ENCODE measurements at regions not wholly inside any gene's neighbourhood (a gene's known extent, or its start where the extent isn't known, plus 50 kb on each side); places are given as distances from the start of the nearest gene placed in this dataset.

DNA sequence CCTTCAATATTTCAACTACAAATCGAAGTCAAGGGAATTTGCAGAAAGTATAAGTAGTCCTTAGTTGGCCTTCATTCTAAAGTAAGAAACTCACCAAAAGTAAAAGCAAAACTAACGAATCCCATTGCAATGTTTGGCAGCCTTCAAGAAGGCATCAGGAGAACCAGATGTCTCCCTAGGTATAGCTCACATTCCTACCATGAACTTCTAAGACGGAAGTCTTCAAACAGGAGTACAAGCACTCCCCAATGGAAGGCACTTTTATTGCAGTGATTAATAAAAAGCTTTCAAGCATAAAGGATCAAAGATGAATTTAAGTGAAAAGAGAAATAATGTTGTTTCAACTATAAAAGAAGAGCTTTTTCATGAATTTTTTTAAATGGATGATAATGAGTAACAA is 236.0 kb upstream of the NR5A2 start:
- TF ChIP-seq, protein P1, sequence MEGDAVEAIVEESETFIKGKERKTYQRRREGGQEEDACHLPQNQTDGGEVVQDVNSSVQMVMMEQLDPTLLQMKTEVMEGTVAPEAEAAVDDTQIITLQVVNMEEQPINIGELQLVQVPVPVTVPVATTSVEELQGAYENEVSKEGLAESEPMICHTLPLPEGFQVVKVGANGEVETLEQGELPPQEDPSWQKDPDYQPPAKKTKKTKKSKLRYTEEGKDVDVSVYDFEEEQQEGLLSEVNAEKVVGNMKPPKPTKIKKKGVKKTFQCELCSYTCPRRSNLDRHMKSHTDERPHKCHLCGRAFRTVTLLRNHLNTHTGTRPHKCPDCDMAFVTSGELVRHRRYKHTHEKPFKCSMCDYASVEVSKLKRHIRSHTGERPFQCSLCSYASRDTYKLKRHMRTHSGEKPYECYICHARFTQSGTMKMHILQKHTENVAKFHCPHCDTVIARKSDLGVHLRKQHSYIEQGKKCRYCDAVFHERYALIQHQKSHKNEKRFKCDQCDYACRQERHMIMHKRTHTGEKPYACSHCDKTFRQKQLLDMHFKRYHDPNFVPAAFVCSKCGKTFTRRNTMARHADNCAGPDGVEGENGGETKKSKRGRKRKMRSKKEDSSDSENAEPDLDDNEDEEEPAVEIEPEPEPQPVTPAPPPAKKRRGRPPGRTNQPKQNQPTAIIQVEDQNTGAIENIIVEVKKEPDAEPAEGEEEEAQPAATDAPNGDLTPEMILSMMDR (conservative IDR thresholded peaks at IDR 0.05; ENCODE audit: low read depth, low read length): no peak
- H3K36me3 ChIP-seq (ENCODE audit: insufficient read depth): no peaks in the 10 kb centered on the region
- H4K20me1 ChIP-seq (ENCODE audit: insufficient read depth): no peaks in the 10 kb centered on the region
- no peak overlapping the region for H3K9ac ChIP-seq
- H3K27me3 ChIP-seq (ENCODE audit: insufficient read depth, low read depth): no peaks in the 10 kb centered on the region
- no peak overlapping the region for H3K4me3 ChIP-seq (IDR thresholded peaks at IDR 0.05; ENCODE audit: insufficient read depth, low read depth, low read length)
- H3K79me2 ChIP-seq (ENCODE audit: insufficient read depth, low read depth): no peaks in the 10 kb centered on the region
- H2AFZ ChIP-seq (ENCODE audit: low read depth): no peak overlapping the region
- H3K27ac ChIP-seq: no peak overlapping the region
- H3K4me2 ChIP-seq: no peak overlapping the region
- H3K4me1 ChIP-seq (ENCODE audit: low read depth, poor library complexity, severe bottlenecking): no peaks in the 10 kb centered on the region

DNA sequence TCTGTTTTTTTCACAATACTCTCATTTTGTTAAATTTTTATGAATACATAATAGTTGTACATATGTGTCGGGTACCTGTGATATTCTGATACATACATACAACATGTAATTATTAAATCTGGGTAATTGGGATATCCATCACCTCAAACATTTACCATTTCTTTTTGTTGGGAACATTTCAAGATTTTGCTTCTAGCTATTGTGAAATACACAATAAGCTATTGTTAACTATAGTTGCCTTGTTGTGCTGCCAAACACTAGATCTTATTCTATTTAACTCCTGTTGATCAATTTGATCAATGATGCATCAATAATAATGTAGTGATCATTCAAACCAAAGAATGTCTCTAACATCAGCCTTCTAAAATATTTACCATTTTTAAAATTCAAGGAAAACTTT is 234.6 kb upstream of the NR5A2 start:
- Histone ChIP-seq H3K27ac (no peak overlapping the region), H3K4me2 (no peak overlapping the region), H3K27me3 (ENCODE audit: insufficient read depth, low read depth) (no peaks in the 10 kb centered on the region), H3K79me2 (ENCODE audit: insufficient read depth, low read depth) (no peaks in the 10 kb centered on the region), H3K4me1 (ENCODE audit: low read depth, poor library complexity, severe bottlenecking) (no peaks in the 10 kb centered on the region), H3K4me3 (IDR thresholded peaks at IDR 0.05; ENCODE audit: insufficient read depth, low read depth, low read length) (no peak overlapping the region), H3K9ac (no peak overlapping the region), H4K20me1 (ENCODE audit: insufficient read depth) (no peaks in the 10 kb centered on the region), H3K36me3 (ENCODE audit: insufficient read depth) (no peaks in the 10 kb centered on the region), H2AFZ (ENCODE audit: low read depth) (no peak overlapping the region)
- TF ChIP-seq, protein P1 (conservative IDR thresholded peaks at IDR 0.05; ENCODE audit: low read depth, low read length): no peak

DNA sequence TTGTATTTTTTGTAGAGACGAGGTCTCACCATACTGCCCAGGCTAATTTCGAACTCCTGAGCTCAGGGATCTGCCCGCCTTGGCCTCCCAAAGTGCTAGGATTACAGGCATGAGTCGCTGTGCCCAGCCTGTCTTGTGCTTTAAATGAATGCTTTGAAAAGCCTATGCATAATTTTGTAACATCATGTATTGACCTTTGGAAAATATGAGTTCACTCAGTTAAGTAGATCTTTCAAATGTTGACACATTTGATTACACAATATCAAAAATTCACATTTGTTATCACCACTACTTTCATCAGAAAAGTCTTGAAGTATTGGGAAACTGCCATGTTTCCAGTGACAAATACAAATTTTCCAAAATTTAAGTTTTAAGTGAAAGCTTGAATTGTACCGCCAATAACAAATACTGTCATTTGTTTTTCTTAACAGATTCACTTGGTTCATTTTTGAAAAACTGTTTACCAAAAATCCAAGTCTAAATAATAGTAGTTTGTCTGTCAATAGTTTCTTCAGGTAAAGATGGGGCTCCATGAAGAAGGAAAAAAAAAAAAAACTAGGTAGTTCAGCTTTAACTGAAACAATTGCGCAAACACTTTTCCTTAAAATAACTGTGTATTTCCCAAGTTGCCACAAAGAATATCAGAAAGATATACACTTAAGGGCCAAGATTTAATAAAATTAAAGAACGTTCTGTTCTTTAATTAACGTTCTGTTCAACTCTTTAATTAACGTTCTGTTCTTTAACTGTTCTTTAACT is 233.2 kb upstream of the NR5A2 start:
- H4K20me1 ChIP-seq (ENCODE audit: insufficient read depth): no peaks in the 10 kb centered on the region
- no peak overlapping the region for H3K27ac ChIP-seq
- no peak overlapping the region for H3K4me3 ChIP-seq (IDR thresholded peaks at IDR 0.05; ENCODE audit: insufficient read depth, low read depth, low read length)
- H3K79me2 ChIP-seq (ENCODE audit: insufficient read depth, low read depth): no peaks in the 10 kb centered on the region
- no peaks in the 10 kb centered on the region for H3K36me3 ChIP-seq (ENCODE audit: insufficient read depth)
- no peaks in the 10 kb centered on the region for H3K4me1 ChIP-seq (ENCODE audit: low read depth, poor library complexity, severe bottlenecking)
- H3K27me3 ChIP-seq (ENCODE audit: insufficient read depth, low read depth): no peaks in the 10 kb centered on the region
- no peak overlapping the region for H2AFZ ChIP-seq (ENCODE audit: low read depth)
- TF ChIP-seq, protein P1 (conservative IDR thresholded peaks at IDR 0.05; ENCODE audit: low read depth, low read length): no peak
- no peak overlapping the region for H3K9ac ChIP-seq
- no peak overlapping the region for H3K4me2 ChIP-seq

DNA sequence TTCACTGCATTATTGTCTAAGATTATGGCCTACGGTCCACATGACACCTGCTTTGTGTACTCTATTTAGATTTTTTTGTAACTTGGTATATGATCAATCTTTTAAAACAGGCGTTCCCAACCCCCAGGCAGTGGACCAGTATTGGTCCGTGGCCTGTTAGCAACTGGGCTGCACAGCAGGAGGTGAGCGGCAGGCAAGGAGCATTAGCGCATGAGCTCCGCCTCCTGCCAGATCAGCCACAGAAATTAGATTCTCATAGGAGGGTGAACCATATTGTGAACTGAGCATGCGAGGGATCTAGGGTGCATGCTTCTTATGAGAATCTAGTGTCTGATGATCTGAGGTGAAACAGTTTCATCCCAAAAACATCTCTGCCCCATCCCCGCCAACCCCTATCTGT is 228.4 kb upstream of the NR5A2 start:
- Histone ChIP-seq H3K9ac (no peak overlapping the region), H3K4me3 (IDR thresholded peaks at IDR 0.05; ENCODE audit: insufficient read depth, low read depth, low read length) (no peak overlapping the region), H3K4me2 (no peak overlapping the region), H3K4me1 (ENCODE audit: low read depth, poor library complexity, severe bottlenecking) (no peaks in the 10 kb centered on the region), H3K79me2 (ENCODE audit: insufficient read depth, low read depth) (no peaks in the 10 kb centered on the region), H3K27me3 (ENCODE audit: insufficient read depth, low read depth) (no peaks in the 10 kb centered on the region), H4K20me1 (ENCODE audit: insufficient read depth) (no peaks in the 10 kb centered on the region), H2AFZ (ENCODE audit: low read depth) (no peak overlapping the region), H3K36me3 (ENCODE audit: insufficient read depth) (no peaks in the 10 kb centered on the region), H3K27ac (no peak overlapping the region)
- TF ChIP-seq, protein P1 (conservative IDR thresholded peaks at IDR 0.05; ENCODE audit: low read depth, low read length): no peak
